Thoracic aorta (tissue), 2 donors: ENCODE measurements at regions not wholly inside any gene's neighbourhood (a gene's known extent, or its start where the extent isn't known, plus 50 kb on each side); places are given as distances from the start of the nearest gene placed in this dataset.
"Not testable (repeated sequence)": the region's sequence is repeated elsewhere in the genome, so short reads cannot be mapped to it uniquely, and the experiment has no call there.

Source experiments
- ATAC-seq: fragments of 150-250 bp; one replicate; pipeline ENCODE4 v1.8.0; 2017; ENCODE audit warnings: low read depth; ENCODE audit not compliant: insufficient number of reproducible peaks, low FRiP score
- DNase-seq: peaks from one replicate; pipeline ENCODE4 v3.0.0-alpha.2; 2020; ENCODE audit warnings: low spot score
- H3K27ac ChIP-seq, 2 donors: fragments of 200-600 bp; sonication (generic); 1 replicate in 1 of 2; 2 replicates in 1 of 2; pipeline ENCODE4 v1.5.1; 2016; ENCODE audit warnings: mild to moderate bottlenecking in 2 of 2, moderate library complexity in 2 of 2
- H3K27me3 ChIP-seq: fragments of 200-600 bp; sonication (generic); replicated peaks from 2 replicates; pipeline ENCODE4 v1.6.0; 2016; ENCODE audit warnings: mild to moderate bottlenecking; ENCODE audit not compliant: insufficient read depth
- H3K36me3 ChIP-seq: fragments of 200-600 bp; sonication (generic); one replicate; pipeline ENCODE4 v1.5.1; 2016
- H3K4me1 ChIP-seq, 2 donors: fragments of 200-600 bp; sonication (generic); 1 replicate in 1 of 2; 2 replicates in 1 of 2; pipeline versions ENCODE4 v1.5.1 to v1.6.0; 2016; ENCODE audit warnings: low read depth in 2 of 2, mild to moderate bottlenecking in 1 of 2; ENCODE audit not compliant: control insufficient read depth in 1 of 2
- H3K4me3 ChIP-seq: fragments of 200-600 bp; sonication (generic); 2 replicates; pipeline ENCODE4 v1.5.1; 2016; ENCODE audit warnings: mild to moderate bottlenecking
- H3K9me3 ChIP-seq: fragments of 200-600 bp; sonication (generic); 2 replicates; pipeline ENCODE4 v1.5.1; 2016
- CTCF ChIP-seq: fragments of 200-600 bp; sonication (generic); IDR thresholded peaks from one replicate; pipeline ENCODE4 v1.5.1; 2019; ENCODE audit warnings: antibody characterized with exemption

GRCh38 chr13:86253497-86253896 is 454.3 kb upstream of the SLITRK6 start:
- not testable (repeated sequence) for H3K27ac ChIP-seq, H3K27me3 ChIP-seq, H3K4me3 ChIP-seq, ATAC-seq, H3K9me3 ChIP-seq, H3K4me1 ChIP-seq, DNase-seq, H3K36me3 ChIP-seq

- H3K4me1 ChIP-seq, ATAC-seq, H3K9me3 ChIP-seq, DNase-seq, H3K27me3 ChIP-seq, H3K4me3 ChIP-seq, H3K36me3 ChIP-seq, H3K27ac ChIP-seq: not testable (repeated sequence)
Measured at GRCh38 chr13:86255820-86256219, 456.6 kb upstream of the SLITRK6 start.

- H3K27me3 ChIP-seq = no peaks in the 10 kb centered on the region
- ATAC-seq = no peak
- no peaks in the 10 kb centered on the region for H3K9me3 ChIP-seq
- H3K36me3 ChIP-seq = no peaks in the 10 kb centered on the region
- no peak overlapping the region for H3K27ac ChIP-seq
- no peak overlapping the region for H3K4me3 ChIP-seq
- DNase-seq = no peak
- TF ChIP-seq CTCF = no peak
- H3K4me1 ChIP-seq = no peaks in the 10 kb centered on the region
Measured at GRCh38 chr13:86269511-86269910, 470.3 kb upstream of the SLITRK6 start.

- H3K4me1 ChIP-seq = no peaks in the 10 kb centered on the region
- TF ChIP-seq CTCF = no peak
- no peak overlapping the region for H3K27ac ChIP-seq
- ATAC-seq = no peak
- no peak overlapping the region for H3K4me3 ChIP-seq
- no peaks in the 10 kb centered on the region for H3K9me3 ChIP-seq
- no peaks in the 10 kb centered on the region for H3K27me3 ChIP-seq
- H3K36me3 ChIP-seq = no peaks in the 10 kb centered on the region
- no peak for DNase-seq
Measured at GRCh38 chr13:86282442-86282841, 483.2 kb upstream of the SLITRK6 start.

- H3K36me3 ChIP-seq = no peaks in the 10 kb centered on the region
- H3K9me3 ChIP-seq = no peaks in the 10 kb centered on the region
- TF ChIP-seq CTCF = no peak
- H3K27me3 ChIP-seq = no peaks in the 10 kb centered on the region
- ATAC-seq = no peak
- no peak overlapping the region for H3K27ac ChIP-seq
- no peak overlapping the region for H3K4me3 ChIP-seq
- no peak for DNase-seq
- no peaks in the 10 kb centered on the region for H3K4me1 ChIP-seq
Measured at GRCh38 chr13:86283031-86283430, 483.8 kb upstream of the SLITRK6 start.

GRCh38 chr13:86298725-86299124 is 499.5 kb upstream of the SLITRK6 start:
- no peak for TF ChIP-seq CTCF
- ATAC-seq (no peak), DNase-seq (no peak)
- no peak overlapping the region for H3K4me3 ChIP-seq
- H3K36me3 ChIP-seq = no peaks in the 10 kb centered on the region
- H3K27ac ChIP-seq = no peak overlapping the region
- H3K9me3 ChIP-seq = no peaks in the 10 kb centered on the region
- H3K4me1 ChIP-seq = no peaks in the 10 kb centered on the region
- no peaks in the 10 kb centered on the region for H3K27me3 ChIP-seq
